Activated CD4-positive, alpha-beta T cell treated with anti-CD3 and anti-CD28 coated beads for 1 hour (primary cell): ENCODE measurements at regions not wholly inside any gene's neighbourhood (a gene's known extent, or its start where the extent isn't known, plus 50 kb on each side); places are given as distances from the start of the nearest gene placed in this dataset.
A peak's percentile ranks its signal among the peaks of the same experiment; 100 is the strongest.
"Not testable (repeated sequence)": the region's sequence is repeated elsewhere in the genome, so short reads cannot be mapped to it uniquely, and the experiment has no call there.

Experiments
- DNase-seq: peaks from one replicate; pipeline ENCODE4 v3.0.0-alpha.2; 2020

- not testable (repeated sequence) for DNase-seq
Observed at GRCh38 chr12:131624756-131625501, 86.0 kb upstream of the SFSWAP start.

GRCh38 chr12:131625966-131626722 is 84.7 kb upstream of the SFSWAP start:
- DNase-seq: not testable (repeated sequence)

GRCh38 chr12:131627151-131628022 is 83.5 kb upstream of the SFSWAP start:
- DNase-seq: peak; percentile 30

- DNase-seq: no peak
Observed at GRCh38 chr12:131628023-131628740, 82.7 kb upstream of the SFSWAP start.

- no peak for DNase-seq
Observed at GRCh38 chr12:131628766-131629448, 82.0 kb upstream of the SFSWAP start.

- no peak for DNase-seq
Observed at GRCh38 chr12:131631230-131631629, 79.7 kb upstream of the SFSWAP start.

GRCh38 chr12:131631889-131632651 is 78.8 kb upstream of the SFSWAP start:
- not testable (repeated sequence) for DNase-seq

- not testable (repeated sequence) for DNase-seq
Observed at GRCh38 chr12:131632652-131633023, 78.3 kb upstream of the SFSWAP start.

- DNase-seq: not testable (repeated sequence)
Observed at GRCh38 chr12:131633610-131634009, 77.3 kb upstream of the SFSWAP start.

GRCh38 chr12:131634037-131634436 is 76.9 kb upstream of the SFSWAP start:
- DNase-seq: no peak

- DNase-seq: not testable (repeated sequence)
Observed at GRCh38 chr12:131635012-131635411, 75.9 kb upstream of the SFSWAP start.

GRCh38 chr12:131635491-131636122 is 75.3 kb upstream of the SFSWAP start:
- DNase-seq: no peak

GRCh38 chr12:131636266-131636665 is 74.6 kb upstream of the SFSWAP start:
- no peak for DNase-seq

- no peak for DNase-seq
Observed at GRCh38 chr12:131636940-131637750, 73.7 kb upstream of the SFSWAP start.

GRCh38 chr12:131637986-131638385 is 72.9 kb upstream of the SFSWAP start:
- no peak for DNase-seq

- no peak for DNase-seq
Observed at GRCh38 chr12:131639270-131639940, 71.5 kb upstream of the SFSWAP start.

GRCh38 chr12:131640525-131640924 is 70.4 kb upstream of the SFSWAP start:
- no peak for DNase-seq

- no peak for DNase-seq
Observed at GRCh38 chr12:131641315-131641714, 69.6 kb upstream of the SFSWAP start.

GRCh38 chr12:131642101-131642540 is 68.8 kb upstream of the SFSWAP start:
- no peak for DNase-seq
